ENCODE measurements at regions not wholly inside any gene's neighbourhood (a gene's known extent, or its start where the extent isn't known, plus 50 kb on each side); places are given as distances from the start of the nearest gene placed in this dataset.

- DNase-seq (ENCODE audit: low spot score), result no peak
Observed at GRCh38 chr16:48435906-48436305, 50.7 kb upstream of the SIAH1 start.

GRCh38 chr16:48435318-48435680, 50.1 kb upstream of the SIAH1 start:
- no peak for DNase-seq (ENCODE audit: low spot score)
